ENCODE measurements at regions not wholly inside any gene's neighbourhood (a gene's known extent, or its start where the extent isn't known, plus 50 kb on each side); places are given as distances from the start of the nearest gene placed in this dataset.
"Not testable (repeated sequence)": the region's sequence is repeated elsewhere in the genome, so short reads cannot be mapped to it uniquely, and the experiment has no call there.

GRCh38 chr10:130512936-130513335, 376.7 kb downstream of the GLRX3 start:
- DNase-seq = no peak

GRCh38 chr10:130513686-130514476, 377.7 kb downstream of the GLRX3 start:
- no peak for DNase-seq

- DNase-seq = no peak
These were observed 379.5 kb downstream of the GLRX3 start for GRCh38 chr10:130515670-130516069.

- DNase-seq = no peak
These were observed 380.0 kb downstream of the GLRX3 start for GRCh38 chr10:130516141-130516735.

GRCh38 chr10:130518921-130519320, 382.7 kb downstream of the GLRX3 start:
- not testable (repeated sequence) for DNase-seq

- DNase-seq = no peak
These were observed 383.6 kb downstream of the GLRX3 start for GRCh38 chr10:130519791-130520190.

- no peak for DNase-seq
These were observed 395.1 kb downstream of the GLRX3 start for GRCh38 chr10:130531312-130531711.

- DNase-seq = no peak
These were observed 404.9 kb downstream of the GLRX3 start for GRCh38 chr10:130541090-130541489.

GRCh38 chr10:130542761-130543160, 406.6 kb downstream of the GLRX3 start:
- DNase-seq = no peak

- DNase-seq = no peak
These were observed 407.6 kb downstream of the GLRX3 start for GRCh38 chr10:130543794-130544193.

- no peak for DNase-seq
These were observed 408.9 kb downstream of the GLRX3 start for GRCh38 chr10:130545122-130545521.

GRCh38 chr10:130545697-130546096, 409.5 kb downstream of the GLRX3 start:
- DNase-seq = no peak

GRCh38 chr10:130546841-130547240, 410.6 kb downstream of the GLRX3 start:
- DNase-seq = no peak

GRCh38 chr10:130547368-130547767, 411.2 kb downstream of the GLRX3 start:
- no peak for DNase-seq

GRCh38 chr10:130550952-130551674, 414.9 kb downstream of the GLRX3 start:
- DNase-seq = no peak

GRCh38 chr10:130551676-130552075, 415.5 kb downstream of the GLRX3 start:
- DNase-seq = no peak

GRCh38 chr10:130553826-130554225, 417.6 kb downstream of the GLRX3 start:
- no peak for DNase-seq

- DNase-seq = no peak
These were observed 418.7 kb downstream of the GLRX3 start for GRCh38 chr10:130554701-130555410.

GRCh38 chr10:130555411-130555750, 419.2 kb downstream of the GLRX3 start:
- DNase-seq = no peak

GRCh38 chr10:130557181-130557845, 421.1 kb downstream of the GLRX3 start:
- no peak for DNase-seq

- no peak for DNase-seq
These were observed 422.8 kb downstream of the GLRX3 start for GRCh38 chr10:130558746-130559546.

Measured in muscle of back (tissue), 3 donors.